ENCODE measurements at regions not wholly inside any gene's neighbourhood (a gene's known extent, or its start where the extent isn't known, plus 50 kb on each side); places are given as distances from the start of the nearest gene placed in this dataset.

- Mint-ChIP-seq H3K9me3 (peaks cover 0 to 6% (median 2%) of the 10 kb centered on the region in 5 donors), H3K27ac (no peak overlapping the region), H3K36me3 (peaks cover 0 to 1% (median 0%) of the 10 kb centered on the region in 3 donors), H3K4me1 (no peaks in the 10 kb centered on the region), H3K27me3 (peaks cover 0 to 1% of the 10 kb centered on the region in 2 donors), H3K4me3 (no peak overlapping the region)
- Histone ChIP-seq H3K27ac (ENCODE audit: low read depth, low read length) (no peak overlapping the region), H3K4me1 (ENCODE audit: insufficient read depth, low read length) (no peaks in the 10 kb centered on the region), H3K27me3 (ENCODE audit: insufficient read depth, low read length, poor library complexity, severe bottlenecking) (no peaks in the 10 kb centered on the region), H3K36me3 (ENCODE audit: insufficient read depth, low read length) (no peaks in the 10 kb centered on the region), H3K4me3 (ENCODE audit: low read length) (no peak overlapping the region), H3K9me3 (ENCODE audit: low read length) (no peaks in the 10 kb centered on the region)
- ChIA-PET CTCF (interaction anchor here (1.2 kb wide), 1 partner anchor 9 kb away, joined by 3 read pairs; no protein-coding TSS in a partner anchor), POLR2A (no interaction called here)
- DNase-seq = no peak
These were observed 165.4 kb downstream of the SLC15A5 start for GRCh38 chr12:16112130-16112529.

- H3K4me1 ChIP-seq (ENCODE audit: insufficient read depth, low read length) = no peaks in the 10 kb centered on the region
- H3K27ac Mint-ChIP-seq = no peak overlapping the region
- no peak overlapping the region for H3K27ac ChIP-seq (ENCODE audit: low read depth, low read length)
- no peak for DNase-seq
- no peaks in the 10 kb centered on the region for H3K4me1 Mint-ChIP-seq
- no peaks in the 10 kb centered on the region for H3K36me3 ChIP-seq (ENCODE audit: insufficient read depth, low read length)
- no peak overlapping the region for H3K4me3 Mint-ChIP-seq
- H3K36me3 Mint-ChIP-seq = peaks cover 0 to 1% (median 0%) of the 10 kb centered on the region in 3 donors
- H3K9me3 ChIP-seq (ENCODE audit: low read length) = no peaks in the 10 kb centered on the region
- H3K27me3 ChIP-seq (ENCODE audit: insufficient read depth, low read length, poor library complexity, severe bottlenecking) = no peaks in the 10 kb centered on the region
- CTCF ChIA-PET = no interaction called here
- H3K4me3 ChIP-seq (ENCODE audit: low read length) = no peak overlapping the region
- POLR2A ChIA-PET = no interaction called here
- peaks cover 4 to 10% (median 9%) of the 10 kb centered on the region in 5 donors for H3K9me3 Mint-ChIP-seq
- no peaks in the 10 kb centered on the region for H3K27me3 Mint-ChIP-seq
These were observed 166.9 kb downstream of the SLC15A5 start for GRCh38 chr12:16110596-16110995.

DNA sequence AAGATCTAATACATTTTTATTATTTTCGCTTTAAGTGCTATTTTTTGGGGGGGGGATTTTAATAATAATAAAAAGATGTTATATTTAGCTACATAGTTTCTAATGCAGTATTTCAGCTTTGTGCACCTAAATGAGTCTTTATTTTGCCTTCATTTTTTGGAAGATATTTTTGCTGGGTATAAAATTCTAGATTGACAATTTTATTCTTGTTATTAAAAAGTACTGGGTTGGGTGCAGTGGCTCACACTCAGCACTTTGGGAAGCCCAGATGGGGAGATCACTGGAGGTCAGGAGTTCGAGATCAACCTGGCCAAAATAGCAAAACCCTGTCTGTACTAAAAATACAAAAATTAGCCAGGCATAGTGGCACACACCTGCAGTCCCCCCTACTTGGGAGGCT, 173.6 kb downstream of the SLC15A5 start:
- H3K4me1 ChIP-seq (ENCODE audit: insufficient read depth, low read length) = no peaks in the 10 kb centered on the region
- no peak for DNase-seq
- Mint-ChIP-seq H3K27me3 (no peaks in the 10 kb centered on the region), H3K4me1 (no peaks in the 10 kb centered on the region), H3K4me3 (no peak overlapping the region), H3K27ac (no peak overlapping the region), H3K9me3 (peaks cover 18 to 41% (median 30%) of the 10 kb centered on the region in 5 donors), H3K36me3 (no peaks in the 10 kb centered on the region)
- H3K27me3 ChIP-seq (ENCODE audit: insufficient read depth, low read length, poor library complexity, severe bottlenecking) = no peaks in the 10 kb centered on the region
- H3K9me3 ChIP-seq (ENCODE audit: low read length) = no peaks in the 10 kb centered on the region
- H3K36me3 ChIP-seq (ENCODE audit: insufficient read depth, low read length) = no peaks in the 10 kb centered on the region
- ChIA-PET CTCF (interaction anchor here (0.6 to 1.3 kb wide), 2 partner anchors 9 to 1394 kb away, joined by 3 read pairs; no protein-coding TSS in a partner anchor), POLR2A (no interaction called here)
- H3K27ac ChIP-seq (ENCODE audit: low read depth, low read length) = no peak overlapping the region
- no peak overlapping the region for H3K4me3 ChIP-seq (ENCODE audit: low read length)

DNA sequence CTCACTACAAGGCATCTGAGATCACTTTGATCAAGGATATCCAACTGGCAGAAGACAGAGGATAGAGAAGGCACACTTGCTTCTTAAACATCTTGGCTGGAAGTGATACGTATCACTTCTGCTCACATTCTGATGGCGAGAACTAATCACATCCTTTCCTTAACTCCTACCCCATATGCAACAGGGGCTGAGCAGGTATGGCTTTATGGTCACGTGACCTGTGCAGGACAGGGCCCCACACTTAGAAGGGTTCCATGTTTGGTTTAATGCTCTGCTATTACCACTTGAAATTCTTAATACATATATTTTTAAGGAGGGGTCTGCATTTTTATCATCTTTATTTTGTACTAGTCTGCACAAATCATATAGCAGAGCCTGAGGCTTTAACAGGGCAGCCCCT, 177.3 kb downstream of the SLC15A5 start:
- no peaks in the 10 kb centered on the region for H3K36me3 ChIP-seq (ENCODE audit: insufficient read depth, low read length)
- no peak overlapping the region for H3K4me3 ChIP-seq (ENCODE audit: low read length)
- no peaks in the 10 kb centered on the region for H3K4me1 ChIP-seq (ENCODE audit: insufficient read depth, low read length)
- CTCF ChIA-PET = no interaction called here
- H3K9me3 Mint-ChIP-seq = peaks cover 10 to 28% (median 16%) of the 10 kb centered on the region in 5 donors
- H3K27me3 Mint-ChIP-seq = no peaks in the 10 kb centered on the region
- H3K4me3 Mint-ChIP-seq = no peak overlapping the region
- POLR2A ChIA-PET = no interaction called here
- no peaks in the 10 kb centered on the region for H3K9me3 ChIP-seq (ENCODE audit: low read length)
- H3K27ac Mint-ChIP-seq = no peak overlapping the region
- H3K36me3 Mint-ChIP-seq = no peaks in the 10 kb centered on the region
- H3K27me3 ChIP-seq (ENCODE audit: insufficient read depth, low read length, poor library complexity, severe bottlenecking) = no peaks in the 10 kb centered on the region
- H3K4me1 Mint-ChIP-seq = no peaks in the 10 kb centered on the region
- H3K27ac ChIP-seq (ENCODE audit: low read depth, low read length) = no peak overlapping the region
- DNase-seq = no peak

- Histone ChIP-seq H3K27ac (ENCODE audit: low read depth, low read length) (no peak overlapping the region), H3K36me3 (ENCODE audit: insufficient read depth, low read length) (no peaks in the 10 kb centered on the region), H3K9me3 (ENCODE audit: low read length) (no peaks in the 10 kb centered on the region), H3K4me3 (ENCODE audit: low read length) (no peak overlapping the region), H3K27me3 (ENCODE audit: insufficient read depth, low read length, poor library complexity, severe bottlenecking) (no peaks in the 10 kb centered on the region), H3K4me1 (ENCODE audit: insufficient read depth, low read length) (no peaks in the 10 kb centered on the region)
- Mint-ChIP-seq H3K9me3 (peaks cover 0 to 7% (median 2%) of the 10 kb centered on the region in 5 donors), H3K27ac (no peak overlapping the region), H3K27me3 (peaks cover 0 to 1% of the 10 kb centered on the region in 2 donors), H3K4me1 (no peaks in the 10 kb centered on the region), H3K36me3 (no peaks in the 10 kb centered on the region), H3K4me3 (no peak overlapping the region)
- POLR2A ChIA-PET = no interaction called here
- CTCF ChIA-PET = no interaction called here
- DNase-seq = no peak
These were observed 181.1 kb downstream of the SLC15A5 start for GRCh38 chr12:16096273-16096849.

GRCh38 chr12:16095531-16096110, 181.9 kb downstream of the SLC15A5 start:
- H3K36me3 Mint-ChIP-seq = no peaks in the 10 kb centered on the region
- Histone ChIP-seq H3K4me3 (ENCODE audit: low read length) (no peak overlapping the region), H3K36me3 (ENCODE audit: insufficient read depth, low read length) (no peaks in the 10 kb centered on the region), H3K4me1 (ENCODE audit: insufficient read depth, low read length) (no peaks in the 10 kb centered on the region), H3K27me3 (ENCODE audit: insufficient read depth, low read length, poor library complexity, severe bottlenecking) (no peaks in the 10 kb centered on the region), H3K27ac (ENCODE audit: low read depth, low read length) (no peak overlapping the region), H3K9me3 (ENCODE audit: low read length) (no peaks in the 10 kb centered on the region)
- H3K4me1 Mint-ChIP-seq = no peaks in the 10 kb centered on the region
- CTCF ChIA-PET = no interaction called here
- POLR2A ChIA-PET = no interaction called here
- H3K27me3 Mint-ChIP-seq = peaks cover 0 to 1% of the 10 kb centered on the region in 2 donors
- H3K4me3 Mint-ChIP-seq = no peak overlapping the region
- H3K27ac Mint-ChIP-seq = no peak overlapping the region
- H3K9me3 Mint-ChIP-seq = peaks cover 0 to 6% (median 0%) of the 10 kb centered on the region in 5 donors
- no peak for DNase-seq

DNA sequence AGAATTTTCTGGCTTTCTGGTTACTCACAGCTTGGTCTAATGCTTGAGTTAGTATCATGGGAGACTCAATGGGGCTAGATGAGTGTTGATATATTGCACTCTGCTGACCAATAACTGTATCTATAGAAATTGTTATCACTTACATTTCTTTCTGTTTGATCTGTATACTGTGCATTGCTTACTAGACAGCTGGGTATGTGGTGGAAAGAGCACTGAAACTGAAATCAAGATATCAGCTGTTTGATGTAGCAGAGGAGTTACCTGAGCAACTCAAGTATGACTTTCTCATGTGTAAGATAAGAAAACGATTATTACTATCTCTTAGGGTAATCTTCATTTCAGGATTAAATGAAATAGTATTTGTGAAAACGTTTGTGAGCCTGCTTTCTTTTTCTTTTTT, 183.0 kb downstream of the SLC15A5 start:
- H3K9me3 Mint-ChIP-seq = peaks cover 0 to 2% (median 0%) of the 10 kb centered on the region in 5 donors
- Histone ChIP-seq H3K9me3 (ENCODE audit: low read length) (no peaks in the 10 kb centered on the region), H3K27ac (ENCODE audit: low read depth, low read length) (no peak overlapping the region), H3K4me3 (ENCODE audit: low read length) (no peak overlapping the region), H3K4me1 (ENCODE audit: insufficient read depth, low read length) (no peaks in the 10 kb centered on the region), H3K27me3 (ENCODE audit: insufficient read depth, low read length, poor library complexity, severe bottlenecking) (no peaks in the 10 kb centered on the region), H3K36me3 (ENCODE audit: insufficient read depth, low read length) (no peaks in the 10 kb centered on the region)
- DNase-seq = no peak
- H3K27me3 Mint-ChIP-seq = peaks cover 0 to 1% of the 10 kb centered on the region in 2 donors
- POLR2A ChIA-PET = no interaction called here
- CTCF ChIA-PET = no interaction called here
- H3K27ac Mint-ChIP-seq = no peak overlapping the region
- H3K4me3 Mint-ChIP-seq = no peak overlapping the region
- H3K36me3 Mint-ChIP-seq = no peaks in the 10 kb centered on the region
- no peaks in the 10 kb centered on the region for H3K4me1 Mint-ChIP-seq

GRCh38 chr12:16093825-16094224, 182.7 kb downstream of the DERA start:
- no peaks in the 10 kb centered on the region for H3K27me3 ChIP-seq (ENCODE audit: insufficient read depth, low read length, poor library complexity, severe bottlenecking)
- H3K27me3 Mint-ChIP-seq = peaks cover 0 to 1% of the 10 kb centered on the region in 2 donors
- H3K4me3 ChIP-seq (ENCODE audit: low read length) = no peak overlapping the region
- no peak overlapping the region for H3K4me3 Mint-ChIP-seq
- no peak overlapping the region for H3K27ac Mint-ChIP-seq
- no peak overlapping the region for H3K27ac ChIP-seq (ENCODE audit: low read depth, low read length)
- H3K9me3 ChIP-seq (ENCODE audit: low read length) = no peaks in the 10 kb centered on the region
- no peaks in the 10 kb centered on the region for H3K36me3 Mint-ChIP-seq
- no peaks in the 10 kb centered on the region for H3K4me1 Mint-ChIP-seq
- peaks cover 0 to 2% (median 0%) of the 10 kb centered on the region in 5 donors for H3K9me3 Mint-ChIP-seq
- H3K36me3 ChIP-seq (ENCODE audit: insufficient read depth, low read length) = no peaks in the 10 kb centered on the region
- ChIA-PET CTCF (no interaction called here), POLR2A (no interaction called here)
- H3K4me1 ChIP-seq (ENCODE audit: insufficient read depth, low read length) = no peaks in the 10 kb centered on the region
- DNase-seq = no peak
